ENCODE measurements at regions not wholly inside any gene's neighbourhood (a gene's known extent, or its start where the extent isn't known, plus 50 kb on each side); places are given as distances from the start of the nearest gene placed in this dataset.

- TF ChIP-seq CTCF (IDR thresholded peaks at IDR 0.05 in 2 of 3, conservative IDR thresholded peaks at IDR 0.05 in 1 of 3; ENCODE audit: borderline replicate concordance in 1 of 3, insufficient read depth in 1 of 3, low read depth in 2 of 3, low read length in 2 of 3): no peak
- no peak for TF ChIP-seq POLR2A (IDR thresholded peaks at IDR 0.05; ENCODE audit: borderline replicate concordance, extremely low read depth, insufficient read depth, insufficient read length)
- no peak for TF ChIP-seq POLR2AphosphoS5 (IDR thresholded peaks at IDR 0.05; ENCODE audit: low read depth, low read length)
- TF ChIP-seq EZH2 (IDR thresholded peaks at IDR 0.05): no peak
Observed at GRCh38 chr3:64922213-64922612, 234.4 kb upstream of the ADAMTS9 start.
